Cerebellar nuclear complex (tissue), 1 donor: ENCODE measurements at regions not wholly inside any gene's neighbourhood (a gene's known extent, or its start where the extent isn't known, plus 50 kb on each side); places are given as distances from the start of the nearest gene placed in this dataset.

ENCODE experiments used
- DNase-seq, 2 experiments: peaks; one replicate each; lab custom pipeline; 2025; lab: John Stamatoyannopoulos, UW

DNA sequence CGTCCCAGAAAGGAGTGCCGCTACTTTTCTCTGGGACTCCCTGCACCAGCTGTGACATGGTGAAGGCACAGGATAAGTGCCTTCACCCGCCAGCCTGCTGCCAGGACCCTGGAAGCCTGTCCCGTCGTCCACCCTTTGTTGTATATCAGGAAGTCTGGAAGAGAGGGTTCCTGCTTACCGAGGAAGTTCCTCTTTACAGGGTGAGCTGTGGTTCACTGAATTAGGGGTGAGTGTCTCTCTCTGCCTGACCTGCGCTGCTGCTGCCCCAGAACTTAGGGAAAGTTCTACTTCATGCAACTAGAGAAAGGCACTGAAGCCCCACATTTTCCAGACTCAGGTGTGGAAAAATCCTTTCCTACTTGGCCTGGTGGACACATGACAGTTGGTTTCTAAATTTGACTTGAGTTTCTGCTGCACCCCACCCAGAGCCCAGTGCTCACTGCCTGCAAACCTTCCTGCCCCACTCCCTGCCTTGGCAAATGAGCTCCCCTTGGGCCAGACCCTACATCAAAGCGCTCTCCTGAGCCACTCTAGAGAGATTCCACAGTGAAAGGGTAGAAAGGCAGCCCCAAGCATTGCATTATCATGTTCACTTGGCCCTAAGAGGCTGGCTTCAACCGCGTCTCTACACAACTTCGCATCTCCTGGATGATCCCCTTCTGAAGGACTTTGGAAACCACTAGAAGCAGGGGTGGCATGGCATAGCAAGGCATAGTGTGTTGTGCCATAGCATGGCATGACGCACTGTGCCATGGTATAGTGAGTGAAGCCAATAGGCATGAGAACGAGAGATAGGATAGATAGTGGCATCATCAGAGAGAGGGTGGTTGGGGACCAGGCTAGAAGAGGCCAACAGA, 215.8 kb upstream of the CDYL start:
- DNase-seq, result no peak

DNA sequence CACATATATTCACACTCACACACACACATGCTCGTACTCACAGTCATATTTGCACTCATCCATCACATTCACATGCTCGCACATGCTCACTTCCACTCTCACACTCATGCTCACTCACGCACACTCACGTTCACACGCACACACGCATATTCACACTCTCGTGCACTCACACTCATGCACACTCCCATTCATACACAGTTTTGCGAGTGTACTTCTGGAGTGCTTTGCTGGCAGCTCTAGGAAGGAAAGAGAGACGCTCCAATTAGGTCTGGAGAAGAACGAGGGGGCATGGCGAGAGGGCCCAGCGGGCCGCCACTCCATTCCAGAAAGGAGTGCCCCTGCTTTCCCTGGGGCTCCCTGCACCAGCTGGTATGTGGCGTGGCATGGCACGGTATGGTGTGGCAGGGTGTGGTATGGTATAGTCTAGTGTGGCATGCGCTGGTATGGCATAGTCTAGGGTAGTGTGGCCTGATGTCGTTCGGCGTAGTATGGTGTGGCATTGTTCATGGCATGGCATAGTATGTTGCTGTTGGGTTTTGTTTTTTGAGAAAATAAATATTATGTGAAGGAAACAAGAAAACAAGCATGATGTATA, 216.8 kb upstream of the CDYL start:
- DNase-seq, result no peak

DNA sequence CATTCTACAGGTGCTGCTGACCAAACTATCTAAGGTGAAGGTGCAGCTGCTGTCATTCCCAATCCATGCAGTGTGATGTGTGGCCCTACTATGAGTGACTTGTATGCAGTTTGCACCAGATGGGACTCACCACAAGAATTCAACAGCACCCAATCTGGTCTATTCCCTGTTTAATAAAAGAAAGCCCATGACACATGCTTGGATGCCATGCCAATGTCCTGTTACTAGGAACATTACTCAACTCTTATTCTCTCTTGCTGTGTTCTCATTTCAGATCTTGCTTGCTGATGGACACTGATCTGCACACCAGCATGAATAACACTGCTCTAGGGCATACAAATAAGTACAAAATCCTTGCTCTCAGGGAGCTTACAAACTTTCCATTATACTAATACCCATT, 221.6 kb upstream of the CDYL start:
- DNase-seq, result no peak

DNA sequence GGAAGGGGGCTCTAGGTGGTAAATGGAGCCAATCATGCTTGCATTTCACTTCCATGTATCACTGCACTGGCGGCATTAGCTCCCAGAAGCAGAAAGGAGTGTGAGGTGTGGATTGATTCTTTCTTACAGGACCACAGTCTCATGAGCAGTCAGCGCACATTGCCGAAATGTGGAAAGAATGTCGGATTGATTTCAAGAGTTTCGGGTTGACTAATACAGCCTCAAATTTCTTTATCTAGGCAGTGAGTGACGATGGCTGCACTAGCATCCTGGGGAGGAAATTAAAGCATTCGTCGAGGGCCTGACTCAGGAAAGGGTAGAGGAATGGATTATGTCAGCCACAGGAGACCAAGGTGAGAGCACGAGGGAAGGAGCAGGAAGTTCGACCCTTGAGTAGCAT, 222.8 kb upstream of the CDYL start:
- no peak for DNase-seq

DNA sequence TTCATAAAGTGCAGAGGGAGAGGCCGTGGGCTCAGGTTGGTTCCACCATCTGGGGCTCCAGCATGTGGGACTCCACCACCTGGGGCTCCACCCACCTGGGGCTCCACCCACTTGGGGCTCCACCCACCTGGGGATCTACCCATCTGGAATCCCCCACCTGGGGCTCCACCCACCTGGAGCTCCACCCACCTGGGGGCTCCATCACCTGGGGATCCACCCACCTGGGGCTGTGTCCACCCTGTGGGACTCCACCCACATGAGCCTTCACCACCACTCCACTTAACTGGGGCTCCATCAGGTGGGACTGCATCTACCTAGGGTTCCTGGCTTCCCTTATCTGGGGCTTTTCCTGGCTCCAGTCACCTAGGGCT, 226.0 kb upstream of the CDYL start:
- no peak for DNase-seq

DNA sequence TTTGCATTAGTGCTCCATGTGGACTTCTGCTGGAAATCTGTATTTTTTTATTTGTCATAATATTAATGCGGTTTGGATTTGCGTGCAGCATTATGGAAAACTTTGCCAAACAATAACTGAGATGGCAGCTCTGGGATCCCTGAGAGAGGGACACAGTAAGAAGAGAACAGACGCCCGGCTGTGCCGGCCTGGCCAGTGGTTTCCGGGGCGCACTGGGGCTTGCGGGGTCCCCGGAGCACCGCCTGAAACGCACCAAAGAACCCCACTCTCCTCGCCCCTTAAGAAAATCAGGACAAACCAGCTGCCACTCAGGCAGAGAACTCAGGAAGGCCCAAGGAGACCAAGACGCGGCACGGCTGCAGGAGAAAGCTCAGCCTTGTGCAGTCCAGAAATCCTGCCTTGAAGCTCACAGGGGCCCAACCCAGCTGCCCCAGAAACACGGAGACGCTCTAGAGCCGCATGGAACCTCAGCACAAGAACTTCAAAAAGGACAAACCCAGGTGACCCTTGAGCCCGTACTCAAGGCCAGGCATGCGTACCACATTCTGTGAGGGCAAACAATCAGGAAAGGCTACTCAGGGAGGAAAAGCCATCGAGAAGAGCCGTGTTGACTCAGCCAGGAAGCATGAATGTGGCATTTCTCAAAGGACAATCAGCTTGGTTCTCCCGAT, 226.5 kb upstream of the CDYL start:
- no peak for DNase-seq

DNA sequence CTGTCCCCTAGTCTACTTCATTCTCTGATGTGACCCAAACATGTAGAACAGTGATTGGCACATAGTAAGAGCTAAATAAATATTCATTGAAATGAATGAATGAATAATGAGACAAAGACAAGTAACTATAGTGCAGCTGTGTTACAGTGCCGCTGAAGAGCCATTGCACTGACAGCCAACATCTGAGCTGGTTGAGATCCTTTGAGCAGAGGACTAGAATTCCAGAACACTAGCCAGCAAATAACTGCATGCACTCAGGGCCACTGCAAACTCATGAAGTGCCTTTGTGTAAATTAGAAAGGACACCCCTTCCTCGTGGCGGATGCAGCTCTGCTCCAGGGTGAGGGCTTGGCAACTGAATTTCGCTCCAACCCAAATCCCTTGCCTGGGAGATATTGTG, 230.3 kb upstream of the CDYL start:
- no peak for DNase-seq

DNA sequence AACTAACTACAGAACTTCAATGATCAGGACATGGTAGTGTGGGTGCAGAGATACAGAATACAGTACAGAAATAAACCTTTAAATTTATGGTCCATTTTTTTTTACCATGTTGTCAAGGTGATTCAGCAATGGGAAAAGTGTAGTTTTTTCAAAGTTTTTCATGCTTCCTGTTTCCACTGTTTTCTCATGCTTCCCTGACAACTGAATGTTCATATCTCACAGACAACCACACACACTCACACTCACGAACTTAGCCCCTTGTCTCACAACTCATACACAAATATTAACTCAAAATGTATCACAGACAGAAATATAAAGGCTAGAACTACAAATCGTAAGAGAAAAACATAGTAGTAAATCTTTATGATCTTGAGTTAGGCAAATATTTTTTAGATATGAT, 232.6 kb upstream of the CDYL start:
- DNase-seq, result no peak

DNA sequence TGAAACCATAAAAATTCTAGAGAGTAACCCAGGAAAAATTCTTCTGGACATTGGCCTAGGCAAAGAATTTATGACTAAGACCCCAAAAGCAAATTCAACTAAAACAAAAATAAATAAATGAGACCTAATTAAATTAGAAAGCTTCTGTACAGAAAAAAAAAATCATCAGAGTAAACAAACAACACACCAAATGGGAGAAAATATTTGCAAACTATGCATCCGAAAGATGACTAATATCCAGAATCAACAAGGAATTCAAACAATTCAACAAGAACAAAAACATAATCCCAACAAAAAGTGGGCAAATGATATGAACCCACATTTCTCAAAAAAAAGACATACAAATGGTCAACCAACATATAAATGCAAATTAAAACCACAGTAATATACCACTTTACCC, 242.6 kb upstream of the CDYL start:
- DNase-seq, result no peak

DNA sequence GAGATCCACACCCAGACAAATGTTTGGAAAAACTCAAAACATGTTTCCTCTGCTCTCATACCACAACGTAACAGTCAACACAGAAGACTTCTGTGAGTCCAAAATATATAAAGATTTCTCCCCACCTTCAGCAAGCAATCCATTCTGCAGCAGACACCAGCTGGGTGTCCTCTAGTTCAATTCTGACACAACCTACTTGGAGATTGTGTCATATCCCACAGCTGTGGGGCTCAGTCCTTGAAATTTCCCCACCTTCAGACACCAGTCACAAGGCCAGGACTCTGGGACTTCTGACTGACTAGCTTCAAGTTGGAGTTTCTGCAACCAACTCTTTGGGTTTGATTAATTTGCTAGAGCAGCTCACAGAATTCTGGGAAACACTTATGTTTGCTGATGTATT, 244.8 kb upstream of the CDYL start:
- DNase-seq, result no peak

DNA sequence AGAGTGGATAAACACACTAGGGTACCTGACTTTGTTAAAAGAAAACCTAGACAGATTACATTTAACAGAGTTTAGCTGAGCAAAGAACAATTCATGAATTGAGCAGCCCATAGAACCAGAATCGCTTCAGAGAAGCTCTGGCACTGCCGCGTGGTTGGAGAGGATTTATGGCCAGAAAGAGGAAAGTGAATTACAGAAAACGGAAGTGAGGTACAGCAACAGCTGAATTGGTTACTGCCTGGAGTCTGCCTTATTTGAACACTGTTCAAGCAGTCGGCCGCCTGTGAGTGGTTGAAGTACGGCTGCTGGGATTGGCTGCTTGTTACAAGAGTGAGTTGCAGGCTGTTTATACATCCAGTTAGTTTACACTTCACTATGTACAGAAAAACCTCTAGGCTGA, 253.8 kb upstream of the CDYL start:
- DNase-seq, result no peak

DNA sequence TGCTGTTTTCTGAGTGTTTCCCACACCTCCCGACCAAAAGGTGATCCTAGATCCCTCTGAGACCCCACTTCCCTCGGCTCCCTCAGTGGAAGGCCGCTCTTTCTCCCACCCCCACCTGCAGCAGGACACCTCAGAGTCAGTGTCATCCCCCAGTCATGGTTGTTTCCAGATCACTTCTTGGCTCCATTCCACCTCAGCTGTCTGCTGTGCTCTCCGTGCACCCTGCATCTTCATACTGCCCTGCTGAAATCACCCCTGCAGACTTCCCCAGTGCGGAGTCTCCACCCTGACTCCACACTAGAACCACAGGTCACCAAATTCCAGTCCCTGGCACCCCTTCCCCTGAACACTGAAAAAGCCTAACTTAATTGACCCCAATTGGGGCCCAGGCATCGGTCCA, 255.1 kb upstream of the CDYL start:
- no peak for DNase-seq

DNA sequence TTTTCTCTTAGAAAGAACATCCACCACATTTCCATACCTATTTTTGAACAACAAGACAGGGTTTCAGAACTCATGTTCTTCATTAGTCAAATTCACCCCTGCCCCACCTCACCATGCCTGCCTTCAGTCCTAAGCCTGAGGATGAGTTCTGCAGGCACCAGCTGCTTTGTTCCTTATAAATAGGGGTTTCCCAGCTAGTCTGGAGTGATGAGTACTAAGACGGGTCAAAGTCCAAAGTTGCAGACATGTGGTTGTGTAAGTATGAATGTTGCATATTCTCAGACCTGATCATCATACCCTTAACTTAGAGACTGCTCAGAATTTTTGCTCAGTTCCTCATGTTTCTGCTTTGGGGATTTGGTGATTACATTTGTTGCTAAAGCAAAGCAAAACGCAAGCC, 257.7 kb upstream of the CDYL start:
- no peak for DNase-seq

DNA sequence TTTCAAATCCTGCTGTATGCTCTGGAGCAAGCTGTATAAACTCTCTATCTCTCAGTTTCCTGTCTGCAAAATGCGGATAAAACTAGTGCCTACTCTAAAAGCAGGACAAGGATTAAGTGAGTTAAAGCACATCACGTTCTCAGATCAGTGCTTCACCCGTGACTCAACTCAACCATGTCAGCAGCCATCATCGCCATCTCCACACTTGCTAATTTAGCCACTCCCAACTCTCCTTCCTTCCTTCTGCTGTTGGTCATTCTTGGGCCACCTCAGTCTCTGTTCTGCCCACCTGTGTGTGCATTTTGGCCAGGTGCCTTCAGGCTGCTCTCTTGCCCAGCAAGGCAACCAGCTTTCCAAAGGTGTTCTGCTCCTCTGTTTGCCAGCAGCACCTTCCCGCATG, 260.0 kb upstream of the CDYL start:
- no peak for DNase-seq

DNA sequence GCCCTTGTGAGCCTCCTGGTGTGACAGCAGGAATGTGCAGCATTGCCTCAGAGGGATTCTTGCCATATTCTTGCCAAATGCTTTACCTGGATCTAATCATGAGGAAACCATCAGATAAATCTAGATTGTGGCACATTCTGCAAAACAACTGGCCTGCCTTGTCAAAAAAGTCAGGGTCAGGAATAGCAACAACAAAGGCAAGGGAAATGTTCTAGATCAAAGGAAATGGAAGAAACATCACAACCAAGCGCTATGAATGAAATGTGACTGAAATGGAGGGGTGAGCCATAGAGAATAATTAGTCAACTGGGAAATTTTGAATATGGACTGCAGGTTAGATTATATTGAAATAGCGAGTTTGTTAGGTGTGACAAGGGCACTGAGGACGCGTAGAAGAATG, 262.6 kb upstream of the CDYL start:
- DNase-seq, result no peak

DNA sequence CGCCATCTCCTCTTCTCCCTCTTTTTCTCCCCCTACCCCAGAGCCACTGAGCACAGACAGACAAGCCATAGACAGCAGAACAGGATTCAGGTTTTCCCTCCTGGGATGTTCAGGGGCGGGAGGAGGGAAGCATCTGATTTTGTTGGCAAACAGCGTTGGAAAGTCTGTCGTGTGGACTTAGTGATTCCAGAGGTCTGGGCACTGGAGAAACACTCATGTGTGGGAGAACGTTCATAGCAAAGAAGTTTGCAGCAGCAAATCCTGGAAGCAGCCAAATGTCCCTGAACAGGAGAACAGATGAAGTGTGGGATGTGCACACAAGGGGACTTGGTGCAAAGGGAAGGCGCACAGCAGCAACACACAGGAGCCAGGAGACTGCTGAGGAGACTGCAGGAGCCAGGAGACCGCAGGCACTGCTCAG, 264.1 kb upstream of the CDYL start:
- DNase-seq, result no peak

DNA sequence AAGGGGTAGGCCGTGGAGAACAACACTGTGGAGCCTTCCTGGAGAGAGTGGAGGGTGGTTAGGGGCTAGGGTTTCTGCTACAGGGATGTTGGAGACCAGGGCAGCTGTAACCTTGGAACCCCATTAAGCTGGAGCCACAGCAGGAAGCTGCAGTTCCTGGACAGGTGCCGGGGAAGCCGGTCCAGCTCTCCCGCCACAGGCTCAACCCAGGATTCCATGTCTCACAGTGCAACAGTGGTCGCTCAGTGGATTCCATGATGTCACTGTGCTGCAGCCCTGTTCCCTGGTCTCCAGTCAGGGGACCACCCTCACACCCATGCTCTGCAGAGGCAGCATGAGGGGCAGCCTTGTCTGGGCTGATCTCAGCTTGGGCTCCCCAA, 264.6 kb upstream of the CDYL start:
- no peak for DNase-seq

DNA sequence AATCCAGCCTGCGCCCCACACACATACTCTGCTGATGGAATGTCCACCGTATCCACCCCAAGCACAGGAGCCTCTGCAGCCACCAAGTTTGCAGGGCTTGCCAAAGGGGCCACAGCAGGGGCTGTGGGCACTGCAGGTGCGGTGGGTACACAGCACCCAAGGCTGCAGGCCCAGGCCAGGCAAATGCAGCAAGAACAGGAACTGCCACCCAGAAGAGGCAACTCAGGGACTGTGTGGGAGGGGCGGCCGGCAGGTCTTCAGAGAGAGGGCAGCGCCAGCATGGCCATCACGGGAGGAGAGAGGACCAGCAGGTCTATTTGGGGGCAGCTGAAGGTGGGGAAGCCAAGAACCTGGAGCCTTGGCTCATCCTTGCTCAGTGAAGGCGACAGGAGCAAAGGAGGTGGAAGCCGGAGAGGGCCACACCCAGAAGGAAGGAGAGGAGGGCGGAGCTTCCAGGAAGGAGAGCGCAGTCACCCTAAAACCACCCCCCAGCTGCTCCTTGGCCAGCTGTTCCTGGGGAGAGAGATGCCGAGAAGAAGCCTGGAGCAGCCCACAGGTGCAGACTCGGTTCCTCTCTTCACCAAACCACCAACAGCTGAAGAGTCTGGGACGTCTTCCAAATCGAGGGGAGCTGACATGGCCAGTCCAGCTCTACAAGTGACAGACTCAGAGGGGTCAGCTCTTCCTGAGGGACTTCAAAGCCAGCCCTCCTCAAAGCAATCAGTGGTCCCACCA, 265.1 kb upstream of the CDYL start:
- DNase-seq, result no peak

DNA sequence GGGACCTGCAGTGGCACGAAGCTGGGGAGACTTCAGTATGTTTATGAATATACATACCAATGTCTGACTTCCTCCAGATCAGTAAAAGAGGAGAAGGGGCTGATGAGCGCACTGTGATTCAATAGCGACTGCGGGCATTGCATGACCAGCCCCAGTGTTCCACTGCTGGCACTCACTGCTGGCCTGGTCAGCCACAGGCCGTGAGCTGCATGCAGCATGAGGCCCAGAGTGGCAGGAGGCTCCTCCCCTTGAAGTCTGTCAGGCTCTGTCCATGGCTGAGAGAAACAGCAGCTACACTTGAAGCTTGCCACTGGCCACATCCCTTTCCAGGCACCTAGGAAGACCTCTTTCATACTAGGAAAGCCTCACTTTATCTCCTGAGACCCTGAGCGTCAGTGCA, 265.9 kb upstream of the CDYL start:
- no peak for DNase-seq

DNA sequence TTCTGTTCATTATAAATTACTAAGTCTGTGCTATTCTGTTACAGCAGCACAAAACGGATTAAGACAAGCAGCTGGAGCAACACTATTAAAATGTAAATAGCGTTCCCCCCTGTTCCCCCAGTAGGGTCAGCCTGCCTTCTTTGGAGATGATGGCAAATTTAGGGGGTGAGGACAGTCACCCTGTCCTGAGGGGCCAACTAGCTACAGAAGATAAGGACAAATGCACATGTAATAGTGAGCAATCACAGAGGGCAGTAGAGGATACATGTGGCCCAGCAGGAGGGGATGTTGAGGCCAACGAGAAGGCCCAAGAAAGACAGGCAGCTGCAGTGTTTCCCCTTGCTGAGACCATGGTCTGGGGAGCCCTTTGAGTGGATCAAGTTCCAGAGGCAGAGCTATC, 266.7 kb upstream of the CDYL start:
- DNase-seq, result no peak

DNA sequence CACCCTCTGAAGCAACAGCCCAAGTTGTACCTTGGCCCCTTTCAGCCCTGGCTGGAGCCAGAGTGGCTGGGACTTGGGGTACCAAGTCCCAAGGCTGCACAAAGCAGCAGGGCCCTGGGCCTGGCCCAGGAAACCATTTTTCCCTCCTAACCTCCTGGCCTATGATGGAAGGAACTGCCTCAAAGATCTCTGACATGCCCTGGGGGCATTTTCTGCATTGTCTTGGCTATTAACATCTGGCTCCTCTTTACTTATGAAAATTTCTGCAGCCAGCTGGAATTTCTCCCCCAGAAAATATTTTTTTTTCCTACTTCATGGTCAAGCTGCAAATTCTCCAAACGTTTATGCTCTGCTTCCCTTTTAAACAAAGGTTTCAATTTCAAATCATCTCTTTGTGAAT, 269.4 kb upstream of the CDYL start:
- no peak for DNase-seq

DNA sequence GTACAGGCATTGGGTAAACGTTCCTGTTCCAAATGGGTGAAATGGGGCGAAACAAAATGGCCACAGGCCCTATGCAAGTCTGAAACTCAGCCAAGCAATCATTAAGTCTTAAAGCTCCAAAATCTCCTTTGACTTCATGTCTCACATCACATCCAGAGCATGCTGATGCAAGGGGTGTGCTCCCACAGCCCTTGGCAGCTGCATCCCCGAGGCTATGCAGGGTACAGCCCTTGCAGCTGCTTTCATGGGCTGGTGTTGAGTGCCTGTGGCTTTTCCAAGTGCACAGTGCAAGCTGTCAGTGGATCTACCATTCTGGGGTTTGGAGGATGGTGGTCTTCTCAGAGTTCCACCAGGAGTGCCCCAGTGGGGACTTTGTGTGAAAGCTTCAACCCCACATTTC, 270.0 kb upstream of the CDYL start:
- DNase-seq, result no peak

DNA sequence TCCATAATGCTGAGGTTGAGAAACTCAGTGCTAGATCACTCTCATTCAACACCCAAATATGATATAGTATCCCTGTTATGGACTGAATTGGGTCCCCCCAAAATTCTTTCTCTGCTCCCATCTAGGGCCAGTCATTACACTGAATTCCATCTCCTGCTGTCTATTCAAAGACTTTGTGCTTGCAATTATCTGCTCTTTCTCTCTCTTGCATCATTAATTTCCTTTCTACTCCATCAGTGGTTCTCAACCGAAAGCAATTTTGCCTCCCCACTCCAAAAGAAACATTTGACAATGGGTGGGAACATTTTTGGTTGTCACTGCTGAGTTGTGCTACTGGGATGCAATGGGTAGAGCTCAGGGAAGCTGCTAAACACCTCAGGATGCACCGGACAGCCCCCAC, 271.5 kb upstream of the CDYL start:
- no peak for DNase-seq
